ENCODE measurements at regions not wholly inside any gene's neighbourhood (a gene's known extent, or its start where the extent isn't known, plus 50 kb on each side); places are given as distances from the start of the nearest gene placed in this dataset.

DNA sequence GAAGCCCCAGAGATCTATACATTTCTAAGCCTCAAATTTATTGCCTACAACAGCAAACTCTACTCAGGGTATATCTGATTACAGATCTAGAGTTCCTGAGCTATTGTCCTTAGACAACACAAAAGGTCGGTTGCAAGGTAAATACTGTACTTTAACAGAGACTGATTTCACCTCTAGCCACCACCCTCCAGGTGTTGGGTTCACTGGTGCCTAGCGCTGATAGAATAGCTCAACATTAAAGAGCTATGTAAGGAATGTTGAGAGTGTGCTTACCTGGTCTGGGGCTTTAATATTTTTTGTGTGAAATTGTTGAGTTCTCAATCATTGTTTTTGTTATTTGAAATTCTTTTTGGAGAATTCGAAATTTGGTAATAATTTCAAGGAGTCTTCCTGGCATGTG, 277.0 kb upstream of the PSMD7 start:
- TF ChIP-seq, protein P1, sequence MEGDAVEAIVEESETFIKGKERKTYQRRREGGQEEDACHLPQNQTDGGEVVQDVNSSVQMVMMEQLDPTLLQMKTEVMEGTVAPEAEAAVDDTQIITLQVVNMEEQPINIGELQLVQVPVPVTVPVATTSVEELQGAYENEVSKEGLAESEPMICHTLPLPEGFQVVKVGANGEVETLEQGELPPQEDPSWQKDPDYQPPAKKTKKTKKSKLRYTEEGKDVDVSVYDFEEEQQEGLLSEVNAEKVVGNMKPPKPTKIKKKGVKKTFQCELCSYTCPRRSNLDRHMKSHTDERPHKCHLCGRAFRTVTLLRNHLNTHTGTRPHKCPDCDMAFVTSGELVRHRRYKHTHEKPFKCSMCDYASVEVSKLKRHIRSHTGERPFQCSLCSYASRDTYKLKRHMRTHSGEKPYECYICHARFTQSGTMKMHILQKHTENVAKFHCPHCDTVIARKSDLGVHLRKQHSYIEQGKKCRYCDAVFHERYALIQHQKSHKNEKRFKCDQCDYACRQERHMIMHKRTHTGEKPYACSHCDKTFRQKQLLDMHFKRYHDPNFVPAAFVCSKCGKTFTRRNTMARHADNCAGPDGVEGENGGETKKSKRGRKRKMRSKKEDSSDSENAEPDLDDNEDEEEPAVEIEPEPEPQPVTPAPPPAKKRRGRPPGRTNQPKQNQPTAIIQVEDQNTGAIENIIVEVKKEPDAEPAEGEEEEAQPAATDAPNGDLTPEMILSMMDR (IDR thresholded peaks at IDR 0.05; ENCODE audit: low read length), result no peak
- no peak for TF ChIP-seq EZH2 (IDR thresholded peaks at IDR 0.05; ENCODE audit: borderline replicate concordance, low read length)
